CD8-positive, alpha-beta memory T cell (primary cell): ENCODE measurements at regions not wholly inside any gene's neighbourhood (a gene's known extent, or its start where the extent isn't known, plus 50 kb on each side); places are given as distances from the start of the nearest gene placed in this dataset.

Experiments used
- CTCF ChIA-PET: fragments of 350-600 bp; sonication (Branson Sonifier 250); formaldehyde crosslinking; loops from one replicate; lab custom pipeline; 2021; ENCODE audit warnings: antibody characterized with exemption; lab: Charles Lee
- POLR2A ChIA-PET: fragments of 350-600 bp; sonication (Branson Sonifier 250); formaldehyde crosslinking; loops from one replicate; lab custom pipeline; 2021; ENCODE audit warnings: antibody characterized with exemption; lab: Charles Lee
- DNase-seq, 5 donors: peaks; one replicate each; pipeline versions ENCODE4 v3.0.0 to v3.0.0-alpha.2; 2020 to 2022; ENCODE audit warnings: mixed read lengths in 1 of 5
- H3K27ac ChIP-seq: one replicate; pipeline ENCODE4 v1.7.0; 2013; ENCODE audit warnings: low read depth, mild to moderate bottlenecking, low read length, moderate library complexity
- H3K27me3 ChIP-seq: 2 replicates; pipeline ENCODE4 v1.7.0; 2013; ENCODE audit warnings: low read length, mild to moderate bottlenecking; ENCODE audit not compliant: insufficient read depth, poor library complexity, severe bottlenecking
- H3K36me3 ChIP-seq: 2 replicates; pipeline ENCODE4 v1.7.0; 2013; ENCODE audit warnings: mild to moderate bottlenecking, low read length, moderate library complexity; ENCODE audit not compliant: insufficient read depth
- H3K4me1 ChIP-seq: 2 replicates; pipeline ENCODE4 v1.7.0; 2013; ENCODE audit warnings: mild to moderate bottlenecking, low read length, moderate library complexity; ENCODE audit not compliant: insufficient read depth
- H3K4me3 ChIP-seq: 2 replicates; pipeline ENCODE4 v1.7.0; 2013; ENCODE audit warnings: mild to moderate bottlenecking, low read length
- H3K9me3 ChIP-seq: 2 replicates; pipeline ENCODE4 v1.7.0; 2013; ENCODE audit warnings: mild to moderate bottlenecking, low read length
- H3K27ac Mint-ChIP-seq, 8 donors: one replicate each; pipeline ENCODE4 v1.8.0; 2020 to 2021; ENCODE audit warnings: mixed read lengths in 8 of 8, mild to moderate bottlenecking in 6 of 8, inconsistent platforms in 3 of 8, moderate library complexity in 3 of 8
- H3K27me3 Mint-ChIP-seq, 2 donors: one replicate each; pipeline ENCODE4 v1.8.0; 2020 to 2021; ENCODE audit warnings: mixed read lengths in 2 of 2, mild to moderate bottlenecking in 1 of 2, moderate library complexity in 1 of 2
- H3K36me3 Mint-ChIP-seq, 3 donors: one replicate each; pipeline ENCODE4 v1.8.0; 2020 to 2021; ENCODE audit warnings: mixed read lengths in 3 of 3, inconsistent platforms in 1 of 3, mild to moderate bottlenecking in 1 of 3
- H3K4me1 Mint-ChIP-seq, 3 donors: one replicate each; pipeline ENCODE4 v1.8.0; 2020 to 2021; ENCODE audit warnings: mixed read lengths in 3 of 3, inconsistent platforms in 1 of 3, mild to moderate bottlenecking in 1 of 3
- H3K4me3 Mint-ChIP-seq, 7 donors: one replicate each; pipeline ENCODE4 v1.8.0; 2020 to 2021; ENCODE audit warnings: mixed read lengths in 7 of 7, mild to moderate bottlenecking in 6 of 7, moderate library complexity in 4 of 7, inconsistent platforms in 2 of 7
- H3K9me3 Mint-ChIP-seq, 5 donors: one replicate each; pipeline ENCODE4 v1.8.0; 2020 to 2022; ENCODE audit warnings: mixed read lengths in 5 of 5, mild to moderate bottlenecking in 3 of 5, moderate library complexity in 2 of 5, inconsistent platforms in 1 of 5

DNA sequence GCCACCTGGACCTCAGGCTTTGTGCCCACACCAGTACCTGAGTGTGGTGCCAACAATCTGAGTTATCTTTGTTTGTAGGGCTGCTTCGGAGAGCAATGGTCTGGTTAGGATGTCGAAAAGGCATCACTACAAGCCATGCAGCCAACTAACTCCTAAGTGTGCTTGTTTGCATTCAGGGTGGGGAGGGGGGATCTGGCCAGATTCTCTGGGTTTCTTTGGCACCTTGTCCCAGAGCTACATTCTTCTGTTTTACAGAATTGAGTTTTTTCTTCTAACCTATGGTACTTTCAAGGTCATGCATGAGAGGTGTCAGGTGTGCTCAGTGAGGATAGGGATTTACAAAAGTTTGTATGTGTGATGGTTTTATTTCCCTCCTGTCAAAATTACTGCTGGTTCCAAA lies 391.4 kb upstream of the RARB start:
- POLR2A ChIA-PET: no interaction called here
- no peak overlapping the region for H3K4me3 Mint-ChIP-seq
- no peak for DNase-seq

DNA sequence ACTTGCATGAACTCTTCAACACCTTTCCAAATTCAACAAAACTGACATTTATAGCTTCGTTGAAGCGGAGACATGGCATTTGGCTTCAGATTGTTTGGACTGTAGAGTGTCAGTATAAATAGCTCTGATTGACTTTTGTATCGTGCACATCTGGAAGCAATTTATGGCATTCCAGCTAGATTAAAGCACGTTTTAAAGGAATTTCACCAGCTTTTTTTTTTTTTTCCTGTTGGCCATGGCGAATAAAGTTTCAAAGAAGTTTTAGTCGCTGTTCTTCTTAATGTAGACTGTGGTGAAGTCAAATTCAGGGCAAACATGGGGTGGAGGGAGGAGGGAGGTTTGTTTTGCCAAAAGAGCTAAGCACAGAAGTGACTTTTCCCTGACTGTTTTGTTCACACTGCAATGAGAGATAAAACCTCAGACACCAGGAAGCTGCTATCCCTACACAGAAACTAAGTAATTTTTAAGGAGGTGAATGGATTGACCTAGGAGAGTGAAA lies 391.0 kb upstream of the RARB start:
- H3K4me3 ChIP-seq: no peak overlapping the region
- no peaks in the 10 kb centered on the region for H3K4me1 ChIP-seq
- H3K27me3 Mint-ChIP-seq: no peaks in the 10 kb centered on the region
- H3K36me3 Mint-ChIP-seq: no peaks in the 10 kb centered on the region
- no peak overlapping the region for H3K27ac Mint-ChIP-seq
- peaks cover 0 to 13% (median 4%) of the 10 kb centered on the region in 5 donors for H3K9me3 Mint-ChIP-seq
- H3K27ac ChIP-seq: no peak overlapping the region
- no peak overlapping the region for H3K4me3 Mint-ChIP-seq
- ChIA-PET POLR2A (no interaction called here), CTCF (no interaction called here)
- H3K9me3 ChIP-seq: no peaks in the 10 kb centered on the region
- no peaks in the 10 kb centered on the region for H3K27me3 ChIP-seq
- no peaks in the 10 kb centered on the region for H3K36me3 ChIP-seq
- DNase-seq: no peak
- no peaks in the 10 kb centered on the region for H3K4me1 Mint-ChIP-seq

More for the DNA sequence above, 391.4 kb upstream of the RARB start:
- Histone ChIP-seq H3K4me1 (no peaks in the 10 kb centered on the region), H3K9me3 (no peaks in the 10 kb centered on the region), H3K27me3 (no peaks in the 10 kb centered on the region), H3K36me3 (no peaks in the 10 kb centered on the region), H3K27ac (no peak overlapping the region), H3K4me3 (no peak overlapping the region)
- CTCF ChIA-PET: no interaction called here
- Mint-ChIP-seq H3K4me1 (no peaks in the 10 kb centered on the region), H3K36me3 (no peaks in the 10 kb centered on the region), H3K27ac (no peak overlapping the region), H3K27me3 (no peaks in the 10 kb centered on the region), H3K9me3 (peaks cover 0 to 13% (median 4%) of the 10 kb centered on the region in 5 donors)

DNA sequence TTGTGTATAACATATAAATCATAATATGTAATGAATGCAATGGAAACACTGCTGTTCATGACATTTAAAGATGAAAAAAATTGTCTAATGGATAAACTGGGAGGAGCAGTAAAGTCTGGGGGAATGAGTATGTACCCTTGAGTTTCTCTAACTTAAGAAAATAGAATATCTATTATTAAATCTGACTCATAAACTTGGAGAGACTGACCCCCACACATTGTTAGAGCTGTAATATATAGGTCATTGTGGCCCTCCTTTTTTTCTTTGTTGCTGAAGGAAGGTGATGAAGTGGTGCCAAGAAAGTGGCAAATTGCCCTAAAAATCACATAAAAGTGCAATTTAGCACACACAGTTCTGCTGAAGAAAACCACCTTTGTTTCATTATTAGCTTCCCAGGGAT lies 389.8 kb upstream of the RARB start:
- no peak overlapping the region for H3K27ac Mint-ChIP-seq
- Histone ChIP-seq H3K27ac (no peak overlapping the region), H3K4me1 (no peaks in the 10 kb centered on the region), H3K9me3 (no peaks in the 10 kb centered on the region), H3K4me3 (no peak overlapping the region), H3K36me3 (no peaks in the 10 kb centered on the region), H3K27me3 (no peaks in the 10 kb centered on the region)
- no peak for DNase-seq
- no peaks in the 10 kb centered on the region for H3K27me3 Mint-ChIP-seq
- no peaks in the 10 kb centered on the region for H3K4me1 Mint-ChIP-seq
- H3K36me3 Mint-ChIP-seq: no peaks in the 10 kb centered on the region
- H3K9me3 Mint-ChIP-seq: peaks cover 0 to 13% (median 6%) of the 10 kb centered on the region in 5 donors
- CTCF ChIA-PET: no interaction called here
- POLR2A ChIA-PET: no interaction called here
- no peak overlapping the region for H3K4me3 Mint-ChIP-seq

DNA sequence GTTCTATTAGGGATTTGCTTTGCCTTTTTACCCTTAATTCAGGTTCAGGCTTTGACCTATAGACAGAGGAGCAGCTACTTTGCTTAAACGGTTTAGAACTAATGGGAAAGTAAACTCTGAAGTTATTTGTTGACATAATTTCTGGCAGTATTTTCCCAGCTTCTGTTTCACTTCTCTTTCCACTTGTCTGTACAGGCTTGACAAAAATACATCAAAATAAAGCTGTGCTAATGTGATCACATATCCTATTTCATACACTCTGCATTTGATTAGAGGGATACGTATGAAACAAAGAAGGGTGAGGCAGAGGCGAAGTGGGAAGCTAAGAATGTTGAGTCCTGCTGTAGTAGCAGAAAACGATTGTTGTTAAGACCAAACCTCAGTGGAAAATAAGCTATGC lies 389.1 kb upstream of the RARB start:
- no peak overlapping the region for H3K4me3 ChIP-seq
- no peak overlapping the region for H3K27ac Mint-ChIP-seq
- no peaks in the 10 kb centered on the region for H3K4me1 ChIP-seq
- CTCF ChIA-PET: no interaction called here
- peaks cover 0 to 13% (median 6%) of the 10 kb centered on the region in 5 donors for H3K9me3 Mint-ChIP-seq
- no peaks in the 10 kb centered on the region for H3K36me3 ChIP-seq
- H3K4me1 Mint-ChIP-seq: no peaks in the 10 kb centered on the region
- no peak overlapping the region for H3K27ac ChIP-seq
- no peak for DNase-seq
- no peaks in the 10 kb centered on the region for H3K36me3 Mint-ChIP-seq
- POLR2A ChIA-PET: no interaction called here
- H3K27me3 ChIP-seq: no peaks in the 10 kb centered on the region
- no peak overlapping the region for H3K4me3 Mint-ChIP-seq
- H3K9me3 ChIP-seq: no peaks in the 10 kb centered on the region
- no peaks in the 10 kb centered on the region for H3K27me3 Mint-ChIP-seq

DNA sequence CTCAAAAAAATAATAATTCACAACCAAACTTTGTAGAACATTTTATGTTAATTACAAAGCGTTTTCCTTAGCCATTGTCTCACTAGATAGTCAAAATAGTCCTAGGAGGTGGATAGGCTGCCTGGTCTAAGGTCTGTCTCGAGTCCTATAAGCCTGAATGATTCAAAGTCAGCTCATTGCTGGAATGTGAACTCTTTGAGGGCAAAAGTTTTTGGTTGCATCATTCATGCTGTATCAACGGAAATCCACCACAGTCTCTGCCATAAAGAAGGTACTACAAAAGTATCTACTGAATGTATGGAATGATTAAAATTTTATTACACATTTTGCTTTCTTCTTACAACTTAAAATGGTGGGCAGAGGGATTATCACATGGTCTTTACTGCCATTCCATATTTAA lies 387.3 kb upstream of the RARB start:
- Mint-ChIP-seq H3K9me3 (peaks cover 0 to 13% (median 2%) of the 10 kb centered on the region in 5 donors), H3K4me1 (no peaks in the 10 kb centered on the region), H3K4me3 (no peak overlapping the region), H3K27ac (no peak overlapping the region), H3K27me3 (no peaks in the 10 kb centered on the region), H3K36me3 (no peaks in the 10 kb centered on the region)
- H3K27me3 ChIP-seq: no peaks in the 10 kb centered on the region
- CTCF ChIA-PET: no interaction called here
- no peaks in the 10 kb centered on the region for H3K9me3 ChIP-seq
- H3K36me3 ChIP-seq: no peaks in the 10 kb centered on the region
- DNase-seq: no peak
- no peak overlapping the region for H3K27ac ChIP-seq
- POLR2A ChIA-PET: no interaction called here
- H3K4me3 ChIP-seq: no peak overlapping the region
- no peaks in the 10 kb centered on the region for H3K4me1 ChIP-seq

DNA sequence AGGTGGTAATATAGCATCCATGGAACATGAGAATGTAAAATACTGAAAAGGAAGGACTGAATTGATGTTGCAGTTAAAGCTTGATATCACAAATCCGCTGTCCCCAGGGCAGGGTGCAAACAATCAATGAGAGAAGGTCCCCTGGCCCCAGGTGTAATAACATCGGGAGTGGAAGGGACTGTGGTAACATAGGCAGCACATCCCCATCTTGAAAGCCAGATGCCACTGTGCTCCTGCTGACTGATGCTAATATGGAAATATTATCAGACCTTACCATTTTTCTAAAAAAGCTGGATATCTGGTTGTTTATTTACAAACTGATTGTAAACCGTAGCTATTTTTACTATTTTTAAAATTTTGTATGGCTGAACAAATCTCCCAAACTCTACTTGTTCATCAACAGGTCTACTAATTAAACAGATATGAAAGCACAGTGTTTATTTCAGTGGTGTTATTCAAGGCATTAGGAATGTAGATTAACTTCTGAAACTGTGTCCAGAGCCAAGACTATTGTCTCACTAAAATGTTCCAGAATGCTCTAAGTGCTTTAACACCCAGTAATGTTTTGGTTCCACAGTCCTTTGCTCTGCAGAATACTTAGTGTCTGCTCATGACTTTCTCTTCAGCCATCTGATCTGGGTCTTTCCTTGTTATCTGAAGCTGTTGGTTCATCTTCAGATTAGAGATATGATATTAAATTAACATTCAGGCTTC lies 386.0 kb upstream of the RARB start:
- H3K27me3 ChIP-seq: no peaks in the 10 kb centered on the region
- Mint-ChIP-seq H3K27me3 (no peaks in the 10 kb centered on the region), H3K36me3 (no peaks in the 10 kb centered on the region), H3K27ac (no peak overlapping the region), H3K4me3 (no peak overlapping the region), H3K4me1 (no peaks in the 10 kb centered on the region), H3K9me3 (peaks cover 0 to 10% (median 2%) of the 10 kb centered on the region in 5 donors)
- no peak for DNase-seq
- CTCF ChIA-PET: no interaction called here
- POLR2A ChIA-PET: no interaction called here
- no peaks in the 10 kb centered on the region for H3K9me3 ChIP-seq
- no peak overlapping the region for H3K4me3 ChIP-seq
- H3K27ac ChIP-seq: no peak overlapping the region
- H3K36me3 ChIP-seq: no peaks in the 10 kb centered on the region
- H3K4me1 ChIP-seq: no peaks in the 10 kb centered on the region

DNA sequence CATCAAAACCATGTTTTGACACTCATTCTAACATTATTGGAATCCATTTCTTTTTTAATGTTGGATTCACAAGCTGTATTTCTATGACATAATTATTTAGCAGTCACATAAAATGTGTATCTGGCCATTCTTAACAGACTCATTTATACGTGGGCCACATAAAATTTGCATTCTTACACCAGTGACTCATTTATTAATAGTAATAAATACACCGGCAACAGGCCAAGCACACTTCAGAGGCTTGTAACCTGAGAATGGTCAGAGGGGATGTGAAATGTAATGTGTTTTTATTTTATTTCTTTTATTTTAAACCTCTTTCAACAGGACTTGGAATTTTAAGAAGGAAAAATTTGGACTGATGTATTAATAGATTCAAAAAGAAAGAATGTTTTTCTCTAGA lies 384.9 kb upstream of the RARB start:
- no peaks in the 10 kb centered on the region for H3K27me3 ChIP-seq
- Mint-ChIP-seq H3K9me3 (peaks cover 0 to 10% (median 2%) of the 10 kb centered on the region in 5 donors), H3K4me3 (no peak overlapping the region), H3K27ac (no peak overlapping the region), H3K36me3 (no peaks in the 10 kb centered on the region), H3K4me1 (no peaks in the 10 kb centered on the region), H3K27me3 (no peaks in the 10 kb centered on the region)
- no peak overlapping the region for H3K27ac ChIP-seq
- POLR2A ChIA-PET: no interaction called here
- H3K4me1 ChIP-seq: no peaks in the 10 kb centered on the region
- CTCF ChIA-PET: no interaction called here
- H3K9me3 ChIP-seq: no peaks in the 10 kb centered on the region
- DNase-seq: no peak
- H3K36me3 ChIP-seq: no peaks in the 10 kb centered on the region
- H3K4me3 ChIP-seq: no peak overlapping the region

DNA sequence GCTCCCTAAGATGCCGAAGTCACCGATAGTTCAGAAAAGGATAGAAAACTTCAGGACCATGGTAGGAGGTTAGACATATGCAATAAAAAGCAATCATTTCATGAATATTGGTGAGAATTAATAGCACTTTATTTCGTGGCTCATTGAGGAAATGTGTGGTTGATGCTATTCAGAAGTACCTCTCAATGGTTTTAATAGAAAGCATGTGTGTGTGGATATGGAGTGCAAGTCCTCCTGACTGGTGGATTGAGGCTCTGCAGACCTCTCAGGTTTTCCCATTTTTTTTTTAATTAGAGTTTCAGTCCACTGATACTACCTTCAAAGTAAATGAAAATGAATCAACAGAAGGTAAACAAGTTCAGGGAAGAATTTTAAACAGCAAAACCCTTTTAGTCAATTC lies 384.3 kb upstream of the RARB start:
- Histone ChIP-seq H3K27ac (no peak overlapping the region), H3K9me3 (no peaks in the 10 kb centered on the region), H3K4me3 (no peak overlapping the region), H3K27me3 (no peaks in the 10 kb centered on the region), H3K36me3 (no peaks in the 10 kb centered on the region), H3K4me1 (no peaks in the 10 kb centered on the region)
- no peaks in the 10 kb centered on the region for H3K27me3 Mint-ChIP-seq
- ChIA-PET CTCF (no interaction called here), POLR2A (no interaction called here)
- no peak for DNase-seq
- peaks cover 0 to 10% (median 2%) of the 10 kb centered on the region in 5 donors for H3K9me3 Mint-ChIP-seq
- no peaks in the 10 kb centered on the region for H3K4me1 Mint-ChIP-seq
- no peaks in the 10 kb centered on the region for H3K36me3 Mint-ChIP-seq
- H3K4me3 Mint-ChIP-seq: no peak overlapping the region
- H3K27ac Mint-ChIP-seq: no peak overlapping the region
